Stimulated activated CD8-positive, alpha-beta memory T cell treated with anti-CD3 and anti-CD28 coated beads, Interleukin-7, amount 100 ng/mL, for 48 hours (primary cell): ENCODE measurements at regions not wholly inside any gene's neighbourhood (a gene's known extent, or its start where the extent isn't known, plus 50 kb on each side); places are given as distances from the start of the nearest gene placed in this dataset.
"Not testable (repeated sequence)": the region's sequence is repeated elsewhere in the genome, so short reads cannot be mapped to it uniquely, and the experiment has no call there.

Source experiments
- DNase-seq, 2 donors: peaks; one replicate each; pipeline ENCODE4 v3.0.0-alpha.2; 2020; ENCODE audit warnings: low read depth in 1 of 2; ENCODE audit errors: extremely low read depth in 1 of 2

DNA sequence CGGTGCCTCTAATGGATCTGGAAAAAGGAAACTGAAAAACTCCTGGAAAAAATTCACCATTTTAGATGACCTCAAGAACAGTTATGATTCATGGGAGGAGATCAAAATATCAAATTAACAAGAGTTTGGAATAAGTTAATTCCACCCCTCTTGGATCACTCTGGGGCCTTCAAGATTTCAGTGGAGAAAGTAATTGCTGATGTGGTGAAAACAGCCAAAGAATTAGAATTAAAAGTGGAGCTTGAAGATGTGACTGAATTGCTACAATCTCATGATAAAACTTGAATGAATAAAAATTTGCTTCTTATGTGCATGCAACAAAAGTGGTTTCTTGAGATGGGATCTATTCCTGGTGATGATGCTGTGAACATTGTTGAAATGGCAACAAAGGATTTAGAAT lies 974.4 kb upstream of the GYPC start:
- no peak for DNase-seq

DNA sequence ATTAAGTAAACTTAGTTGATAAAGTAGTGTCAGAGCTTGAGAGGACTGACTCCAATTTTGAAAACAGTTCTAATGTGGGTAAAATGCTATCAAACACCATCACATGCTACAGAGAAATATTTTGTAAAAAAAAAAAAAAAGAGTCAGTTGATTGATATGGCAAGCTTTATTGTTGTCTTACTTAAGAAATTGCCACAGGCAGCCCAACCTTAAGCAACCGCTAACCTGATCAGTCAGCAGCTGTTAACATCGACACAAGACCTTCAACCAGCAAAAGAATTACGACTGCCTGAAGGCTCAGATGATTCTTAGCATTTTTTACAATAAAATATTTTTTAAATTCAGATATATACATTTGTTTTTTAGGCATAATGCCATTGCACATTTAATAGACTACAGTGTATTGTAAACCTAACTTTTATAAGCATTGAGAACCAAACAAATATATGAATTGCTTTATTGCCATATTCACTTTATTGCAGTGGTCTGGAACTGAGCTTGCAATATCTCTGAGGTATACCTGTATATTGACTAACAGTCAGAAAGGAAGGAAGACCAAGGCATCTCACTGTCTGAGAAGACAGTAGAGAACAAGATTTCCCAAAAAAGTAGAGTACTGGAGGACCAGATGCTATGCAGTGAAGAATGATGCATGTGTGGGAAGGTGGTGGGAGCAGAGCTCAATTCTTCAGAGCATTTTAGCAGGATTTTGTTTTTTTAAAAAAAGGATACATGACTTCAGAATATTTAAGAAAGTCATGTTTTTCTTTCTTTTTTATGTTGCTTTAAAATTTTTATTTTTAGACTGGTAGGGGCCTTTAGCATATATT lies 973.8 kb upstream of the GYPC start:
- DNase-seq: no peak

DNA sequence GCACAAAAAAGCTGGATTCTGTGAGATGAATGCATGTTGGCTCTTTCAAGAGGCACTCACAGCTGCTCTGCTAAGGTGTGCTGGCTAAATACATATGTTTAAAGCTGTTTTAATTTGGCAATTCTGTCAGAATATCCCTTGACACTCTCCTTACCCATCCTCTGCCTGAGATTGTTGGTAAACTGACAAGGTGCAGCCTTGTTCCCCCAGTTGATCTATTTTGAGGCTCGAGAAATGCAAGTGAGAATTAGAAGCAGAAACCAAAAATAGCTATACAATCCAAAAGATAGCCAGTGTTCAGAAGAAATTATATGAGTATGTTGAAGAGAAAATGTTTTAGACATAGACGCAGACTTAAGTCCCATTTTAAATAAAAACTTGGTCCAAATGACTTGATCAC lies 971.7 kb upstream of the GYPC start:
- DNase-seq: no peak

DNA sequence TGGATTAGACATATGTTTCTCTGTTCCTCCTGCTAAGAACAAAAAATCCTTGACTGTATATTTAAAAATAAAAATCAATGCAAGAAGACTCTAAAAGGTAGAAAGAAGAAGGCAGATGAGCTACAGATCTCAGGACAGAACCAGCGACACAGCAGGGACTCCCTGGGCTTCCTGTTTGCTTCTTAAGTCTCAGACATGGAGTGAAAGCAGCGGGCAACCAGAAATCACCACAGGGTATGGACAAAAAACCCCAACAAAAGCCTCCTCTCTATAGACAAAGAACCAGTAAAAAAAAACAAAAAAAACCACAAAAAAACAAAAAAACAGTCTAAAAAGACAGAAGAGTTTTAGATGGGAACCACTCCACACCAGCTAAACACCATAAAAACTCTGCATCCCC lies 971.0 kb upstream of the GYPC start:
- no peak for DNase-seq

DNA sequence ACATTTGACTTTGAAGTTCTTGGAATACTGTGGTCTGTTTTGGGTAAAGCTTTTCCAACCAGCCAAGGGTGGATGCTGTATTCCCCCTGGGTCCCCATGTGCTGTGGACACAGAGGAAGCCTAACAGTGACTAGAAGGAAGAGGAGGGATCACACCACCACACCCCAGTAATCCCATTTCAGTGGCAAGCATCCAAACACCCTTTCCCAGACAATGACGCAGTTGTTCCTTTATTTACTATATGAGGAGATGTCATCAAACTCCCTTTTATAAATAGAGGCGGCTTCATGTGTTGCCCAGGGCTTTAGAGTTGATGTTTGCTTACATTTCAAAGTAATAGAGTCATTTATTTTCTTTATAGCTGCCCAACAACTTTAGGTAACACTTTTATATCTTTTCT lies 959.4 kb upstream of the GYPC start:
- DNase-seq: no peak

DNA sequence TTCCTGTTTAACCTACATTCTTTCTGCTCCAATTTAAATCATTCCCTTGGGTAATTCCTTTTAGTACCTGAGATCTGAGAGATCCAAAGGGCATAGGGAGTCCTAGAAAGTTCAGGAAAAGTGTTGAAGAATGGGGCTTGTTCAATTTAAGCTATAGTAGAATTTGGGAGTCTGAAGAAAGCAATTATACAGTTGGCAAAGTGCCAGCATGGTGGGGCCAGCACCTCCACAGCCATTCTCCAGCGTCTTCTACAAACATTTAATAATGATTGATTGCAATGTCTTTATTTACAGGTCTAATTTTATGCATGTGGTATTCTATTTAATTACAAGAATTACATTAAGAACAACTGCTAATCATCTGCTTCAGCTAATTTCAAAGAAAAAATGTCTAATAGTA lies 957.7 kb upstream of the GYPC start:
- DNase-seq: no peak

DNA sequence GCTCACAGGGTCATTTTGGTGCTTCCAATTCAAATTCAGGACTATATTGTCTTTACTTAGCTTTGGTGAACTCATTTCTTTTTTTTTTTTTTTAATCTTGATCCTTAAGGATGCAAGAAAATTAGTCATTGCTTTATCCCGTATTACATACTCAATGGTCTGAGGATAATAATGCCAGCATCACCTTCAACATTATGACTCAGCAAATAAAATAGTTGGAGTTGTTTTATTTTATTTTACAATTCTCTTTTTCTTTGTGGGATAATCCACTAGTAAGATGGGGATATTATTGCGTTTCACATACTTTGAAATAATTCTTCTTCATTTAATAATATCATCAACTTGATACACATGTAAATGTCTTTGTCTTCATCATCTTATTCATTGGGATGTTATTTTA lies 954.9 kb upstream of the GYPC start:
- DNase-seq: no peak

DNA sequence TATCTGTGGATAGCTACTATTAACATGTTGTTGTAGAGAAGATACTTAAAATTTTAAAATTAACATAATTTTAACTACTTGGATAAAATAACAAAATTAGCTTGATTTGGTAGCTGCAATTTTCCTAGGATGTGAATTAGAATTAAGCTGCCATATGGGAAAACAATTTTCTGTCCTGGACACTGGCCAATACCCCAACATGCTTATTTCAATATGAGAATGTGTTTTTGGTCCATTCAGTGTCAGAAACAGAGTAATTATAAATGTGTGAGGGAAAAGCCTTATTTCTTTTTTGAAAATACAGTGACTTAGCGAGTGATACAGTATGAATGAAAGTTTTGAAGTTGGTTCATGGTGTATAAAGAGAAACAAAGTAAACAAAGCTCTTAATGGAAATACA lies 948.3 kb upstream of the GYPC start:
- no peak for DNase-seq

DNA sequence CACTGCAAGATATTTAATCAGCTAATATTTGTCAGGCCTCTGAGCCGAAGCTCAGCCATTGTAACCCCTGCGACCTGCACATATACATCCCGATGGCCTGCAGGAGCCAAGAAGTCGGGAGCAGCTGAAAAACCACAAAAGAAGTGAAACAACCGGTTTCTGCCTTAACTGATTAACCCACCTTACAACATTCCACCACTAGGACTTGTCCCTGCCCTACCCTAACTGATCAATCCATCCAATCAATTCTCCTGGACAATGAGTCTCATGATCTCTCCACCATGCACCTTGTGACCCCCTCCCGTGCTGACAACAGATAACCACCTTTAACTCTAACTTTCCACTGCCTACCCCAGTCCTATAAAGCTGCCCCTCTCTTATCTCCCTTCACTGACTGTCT lies 945.4 kb upstream of the GYPC start:
- no peak for DNase-seq

DNA sequence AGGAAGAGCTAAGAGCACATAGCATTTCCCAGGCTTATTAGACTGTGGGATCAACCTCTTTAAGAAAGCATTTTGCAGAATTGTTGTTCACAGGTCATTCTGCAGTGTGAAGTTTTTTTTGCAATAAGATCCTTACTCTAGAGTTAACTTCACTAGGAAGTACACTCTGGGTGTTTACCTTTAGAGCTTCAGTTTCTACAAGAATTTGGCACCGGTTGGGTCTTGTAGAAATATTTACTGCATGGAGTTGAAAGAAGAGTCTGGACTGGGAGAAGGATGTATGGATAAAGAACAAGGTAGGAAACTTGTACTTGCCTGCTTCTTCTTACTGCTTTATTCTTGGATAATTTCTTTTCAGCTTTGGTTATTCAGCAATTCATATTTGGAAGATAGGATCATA lies 944.9 kb upstream of the GYPC start:
- DNase-seq: no peak

DNA sequence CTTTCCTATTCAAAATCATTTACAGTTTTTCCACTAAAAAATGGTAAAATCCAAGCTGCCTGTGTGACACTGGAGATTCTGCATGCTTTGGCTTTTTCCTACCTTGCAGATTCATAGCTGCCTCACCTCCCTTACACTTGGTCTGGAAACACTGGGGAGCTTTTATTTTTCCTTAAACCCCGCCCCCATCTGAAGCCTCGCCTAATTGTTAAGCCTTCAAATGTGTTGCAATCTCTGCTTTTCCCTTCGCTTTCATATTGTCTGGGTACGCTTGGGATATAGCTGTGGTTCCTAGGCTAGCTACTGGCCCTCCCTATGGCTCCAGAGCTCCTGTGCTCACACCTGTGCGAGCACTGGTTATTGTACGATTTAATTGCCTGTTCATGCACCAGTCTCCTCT lies 942.4 kb upstream of the GYPC start:
- DNase-seq: no peak

DNA sequence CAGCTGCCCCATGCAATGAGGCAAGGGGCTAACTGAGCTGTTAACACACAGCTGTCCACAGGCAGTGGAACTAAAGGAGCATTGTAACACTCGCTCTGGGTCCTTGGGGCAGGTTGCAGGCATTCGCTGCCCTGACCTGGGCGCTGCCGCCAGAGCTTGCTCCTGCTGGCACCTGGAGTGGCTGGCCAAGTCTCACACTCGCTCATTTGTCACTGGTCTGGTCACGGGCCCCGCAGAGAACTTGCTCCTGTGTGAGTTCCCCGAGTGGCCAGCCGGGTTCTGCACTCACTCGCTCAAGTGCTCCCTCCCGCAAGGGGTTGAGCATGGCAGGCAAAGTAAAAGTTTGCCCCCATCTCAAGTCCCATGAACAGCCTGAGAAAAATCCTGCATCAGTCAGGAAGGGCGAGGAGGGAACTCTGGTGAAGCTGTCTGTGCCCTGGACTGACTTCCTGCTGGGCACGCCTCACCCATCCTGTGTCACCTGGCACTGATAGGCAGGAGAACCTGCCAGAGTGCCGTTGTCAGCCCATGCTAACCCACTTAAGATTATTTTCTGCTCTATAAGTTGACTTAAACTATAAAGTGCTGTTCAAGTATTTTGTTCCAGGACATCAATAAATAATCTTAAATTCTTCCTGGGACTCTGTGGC lies 934.8 kb upstream of the GYPC start:
- no peak for DNase-seq

DNA sequence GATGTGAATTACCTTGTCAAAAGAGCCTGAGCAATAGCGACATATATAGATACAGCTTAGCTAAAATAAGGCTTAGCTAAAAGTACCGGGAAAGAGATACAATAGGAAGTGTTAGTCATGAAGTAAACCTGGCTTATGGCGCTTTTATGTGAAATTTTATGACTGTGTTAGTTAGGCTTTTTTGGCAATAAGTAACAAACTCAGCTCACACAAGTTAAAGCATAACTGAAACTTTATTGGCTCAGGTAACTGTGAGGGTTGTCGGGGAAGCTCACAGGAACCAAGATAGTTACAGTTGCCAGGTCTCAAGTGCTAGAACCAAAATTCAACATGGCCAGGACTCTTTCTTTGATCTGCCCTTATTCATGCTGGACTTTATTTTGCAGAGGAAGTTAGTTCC lies 925.0 kb upstream of the GYPC start:
- no peak for DNase-seq

DNA sequence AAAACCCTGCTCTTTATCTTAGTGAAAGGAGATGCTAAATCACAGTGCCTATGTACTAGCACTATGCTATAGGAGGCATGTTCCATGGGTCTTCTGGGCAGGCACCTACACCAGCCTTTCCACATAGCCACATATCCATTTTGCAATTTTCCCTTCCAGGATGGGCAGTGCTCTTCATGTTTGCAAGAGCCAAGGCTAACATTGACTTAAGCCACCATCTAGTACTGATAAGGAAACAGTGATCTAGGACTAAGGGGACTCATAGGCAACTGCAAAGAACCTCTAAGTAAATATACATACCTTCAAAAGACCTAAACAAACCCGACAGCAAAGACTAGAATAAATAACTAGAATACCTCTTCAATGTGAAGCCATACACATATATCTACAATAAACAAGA lies 919.7 kb upstream of the GYPC start:
- no peak for DNase-seq

DNA sequence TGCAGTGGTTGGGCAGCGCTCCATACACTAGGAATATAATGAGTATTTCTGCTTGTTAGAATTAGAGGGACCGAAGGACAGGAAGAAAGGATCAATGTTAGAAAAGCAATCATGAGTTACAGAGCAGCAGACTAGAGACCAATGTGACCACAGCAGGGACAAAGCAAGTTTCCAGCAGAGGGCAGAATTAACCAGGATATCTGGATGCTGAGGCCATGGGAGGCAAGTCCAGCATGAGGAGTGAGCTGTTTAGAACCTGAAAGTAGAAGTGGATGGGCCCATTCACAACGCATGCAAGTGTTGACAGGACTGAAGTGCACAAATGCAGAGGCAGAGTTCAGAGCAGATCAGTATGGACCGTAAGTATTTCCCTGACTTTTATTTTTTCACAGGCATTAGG lies 910.4 kb upstream of the GYPC start:
- no peak for DNase-seq

DNA sequence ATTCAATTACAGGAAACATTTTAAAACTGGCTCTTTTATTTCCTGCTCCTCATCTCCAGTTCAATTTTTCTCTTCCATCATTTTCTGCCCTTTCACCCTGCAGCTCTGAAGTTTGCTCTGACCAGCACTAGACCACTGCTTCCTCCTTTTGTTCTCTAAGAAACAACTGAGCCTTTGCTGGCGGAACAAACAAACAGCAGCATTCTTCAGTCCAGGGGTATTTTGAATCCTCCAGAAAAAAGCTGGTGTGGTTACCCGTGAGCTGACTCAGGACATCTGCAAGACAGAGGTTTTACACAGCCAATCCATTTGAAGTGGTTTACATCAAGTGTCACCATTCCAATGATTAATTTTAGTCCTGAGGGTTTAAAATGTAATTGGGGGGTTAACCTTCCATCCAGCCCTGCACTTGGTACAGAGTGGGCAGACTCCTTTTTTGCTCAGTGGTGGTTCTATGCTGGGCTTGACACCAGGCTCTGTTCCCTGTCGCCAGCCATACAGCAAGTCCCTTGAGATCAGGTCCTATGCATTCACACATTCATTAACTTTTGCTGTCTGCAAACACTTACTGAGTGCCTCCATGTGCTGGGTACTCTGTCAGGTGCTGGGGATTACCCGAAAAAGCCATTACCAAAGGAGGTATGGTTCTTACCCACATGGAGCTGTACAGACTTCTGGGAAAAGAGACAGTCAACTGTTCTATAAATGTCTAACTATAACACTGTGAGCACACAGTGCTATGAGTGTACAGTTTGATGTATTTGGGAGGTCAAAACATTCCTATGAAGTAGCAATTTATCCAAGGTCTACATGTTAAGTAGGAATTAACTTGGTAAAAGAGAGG lies 909.4 kb upstream of the GYPC start:
- DNase-seq: no peak

DNA sequence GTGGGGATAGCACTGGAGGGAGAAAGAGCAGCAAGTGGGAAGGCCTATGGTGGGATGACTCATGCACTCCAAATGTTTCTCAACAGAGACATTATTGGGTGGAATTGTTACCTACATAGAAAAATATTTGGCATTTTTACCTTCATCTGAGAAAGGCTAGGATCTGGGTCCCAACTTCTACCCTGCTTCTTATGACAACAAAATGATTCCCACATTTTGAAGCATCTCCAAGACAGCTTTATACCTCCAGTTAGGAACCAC lies 908.9 kb upstream of the GYPC start:
- DNase-seq: no peak

DNA sequence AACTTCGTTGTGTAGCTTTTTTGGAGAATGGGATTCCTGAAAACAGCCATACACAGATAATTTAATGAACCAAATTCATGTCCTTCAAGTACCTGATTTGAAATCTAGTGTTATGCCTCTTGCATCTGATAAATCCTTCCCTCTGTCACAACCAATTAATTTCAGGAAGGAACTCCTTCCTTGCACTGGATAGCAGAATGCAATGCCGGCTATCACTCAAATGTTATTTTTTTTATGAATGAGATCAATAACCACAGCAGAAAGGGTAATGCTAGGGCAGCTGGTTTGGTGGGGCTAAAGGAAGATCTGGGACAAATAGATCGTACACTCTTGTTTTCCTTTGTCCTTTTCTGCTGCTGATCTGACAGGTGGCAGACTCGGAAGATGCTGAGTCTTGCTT lies 899.5 kb upstream of the GYPC start:
- DNase-seq: no peak

DNA sequence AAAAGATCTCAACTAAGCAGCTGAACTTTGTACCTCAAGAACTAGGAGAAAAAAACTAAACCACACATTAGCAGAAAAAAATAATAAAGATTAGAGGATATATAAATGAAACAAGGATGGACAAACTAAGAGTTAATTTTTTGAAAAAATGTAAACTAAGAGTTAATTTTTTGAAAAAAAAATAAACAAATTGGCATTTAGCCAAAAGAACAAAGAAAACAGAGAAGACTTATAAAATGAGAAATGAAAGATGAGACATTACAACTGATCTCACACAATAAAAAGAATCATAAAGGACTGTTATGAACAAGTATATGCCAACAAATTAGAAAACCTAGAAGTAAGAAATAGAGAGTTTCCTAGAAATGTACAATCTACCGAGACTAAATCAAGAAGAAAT lies 859.2 kb upstream of the GYPC start:
- DNase-seq: no peak

DNA sequence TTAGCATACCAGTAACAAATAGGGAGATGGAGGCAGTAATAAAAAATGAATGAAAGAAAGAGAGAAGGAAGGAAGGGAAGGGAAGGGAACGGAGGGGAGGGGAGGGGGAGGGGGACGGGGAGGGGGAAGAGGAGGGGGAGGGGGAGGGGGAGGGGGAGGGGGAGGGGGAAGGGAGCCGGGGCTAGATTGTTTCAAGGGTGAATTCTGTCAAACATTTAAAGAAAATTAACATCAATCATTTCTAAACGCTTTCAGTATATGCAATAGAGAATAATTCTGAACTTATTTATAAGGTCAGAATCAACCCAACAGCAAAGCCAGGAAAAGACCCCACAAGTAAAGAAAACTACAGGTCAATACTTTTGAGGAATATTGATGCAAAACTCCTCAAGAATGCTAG lies 858.8 kb upstream of the GYPC start:
- no peak for DNase-seq

DNA sequence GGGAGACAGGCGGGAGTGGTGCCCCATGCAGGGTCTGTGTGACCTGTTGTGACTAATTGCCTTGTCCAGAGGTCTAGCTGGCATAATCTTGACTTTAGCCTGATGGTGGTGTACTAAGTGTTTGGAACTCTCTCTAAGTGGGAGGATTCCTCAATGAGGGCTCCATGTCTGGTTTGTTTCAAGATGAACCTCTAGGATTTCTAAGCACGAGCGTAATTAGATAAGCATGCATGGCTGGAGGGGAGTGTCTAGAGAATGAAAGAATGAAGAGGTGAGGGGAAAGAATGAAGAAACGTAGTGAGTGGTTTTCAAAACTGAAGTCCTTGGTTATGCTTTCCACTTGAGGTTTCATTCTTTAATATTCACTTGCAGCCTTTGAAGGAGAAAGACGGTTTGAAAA lies 833.2 kb upstream of the GYPC start:
- DNase-seq: no peak

DNA sequence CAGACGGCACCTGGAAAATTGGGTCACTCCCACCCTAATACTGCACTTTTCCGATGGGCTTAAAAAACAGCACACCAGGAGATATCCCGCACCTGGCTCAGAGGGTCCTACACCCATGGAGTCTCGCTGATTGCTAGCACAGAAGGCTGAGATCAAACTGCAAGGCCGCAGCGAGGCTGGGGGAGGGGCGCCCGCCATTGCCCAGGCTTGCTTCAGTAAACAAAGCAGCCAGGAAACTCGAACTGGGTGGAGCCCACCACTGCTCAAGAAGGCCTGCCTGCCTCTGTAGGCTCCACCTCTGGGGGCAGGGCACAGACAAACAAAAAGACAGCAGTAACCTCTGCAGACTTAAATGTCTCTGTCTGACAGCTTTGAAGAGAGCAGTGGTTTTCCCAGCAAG lies 830.2 kb upstream of the GYPC start:
- DNase-seq: not testable (repeated sequence)
